HepG2 (cell line): ENCODE measurements at regions not wholly inside any gene's neighbourhood (a gene's known extent, or its start where the extent isn't known, plus 50 kb on each side); places are given as distances from the start of the nearest gene placed in this dataset.
"Not testable (repeated sequence)": the region's sequence is repeated elsewhere in the genome, so short reads cannot be mapped to it uniquely, and the experiment has no call there.

Source experiments
- ATAC-seq: fragments of 200-7000 bp; cut with Tn5 transposase; 3 replicates; pipeline ENCODE4 v1.9.1; 2020; ENCODE audit warnings: mild to moderate bottlenecking, moderate library complexity
- BruUV-seq: library from RNA; stranded (reverse); fragments of 400-500 nt; replicated peaks from 2 replicates; lab custom pipeline; 2021; lab: Mats Ljungman, UMichigan
- CTCF ChIA-PET: fragments of 300-600 bp; formaldehyde crosslinking; extraction: SDS; loops from one replicate; lab custom pipeline; 2021; ENCODE audit warnings: low total read pairs, inconsistent platforms, low intra/inter-chr PET ratio; lab: Yijun Ruan, JAX
- POLR2A ChIA-PET: fragments of 350-600 bp; sonication (Branson Sonifier 250); formaldehyde crosslinking; loops from one replicate; lab custom pipeline; 2020; ENCODE audit warnings: antibody characterized with exemption, inconsistent platforms; lab: Yijun Ruan, JAX
- DNase-seq: peaks from one replicate; pipeline ENCODE4 v3.0.0-alpha.2; 2015; ENCODE audit warnings: low spot score
- FAIRE-seq: peaks from 3 replicates; lab custom pipeline; 2011; peaks lifted over from hg19 to GRCh38; lab: Jason Lieb, UNC
- H2AFZ ChIP-seq: one replicate; pipeline ENCODE4 v1.6.1; 2011; ENCODE audit warnings: low read length, inconsistent platforms
- H3K27ac ChIP-seq: fragments of 300-600 bp; 3 replicates; pipeline ENCODE4 v1.8.0; 2011; ENCODE audit warnings: mixed run types, mild to moderate bottlenecking, mixed read lengths, low read length, inconsistent platforms; ENCODE audit not compliant: insufficient read depth; ENCODE audit errors: extremely low read length
- H3K27me3 ChIP-seq, 2 experiments: fragments of 200-600 bp in 1 of 2; 2 replicates in 1 of 2; 3 replicates in 1 of 2; pipeline versions ENCODE4 v1.6.0 to v1.8.0; 2011; ENCODE audit warnings: low read length in 2 of 2, mild to moderate bottlenecking in 2 of 2, moderate library complexity in 2 of 2, inconsistent platforms in 1 of 2; ENCODE audit not compliant: insufficient read depth in 2 of 2, control insufficient read depth in 1 of 2
- H3K36me3 ChIP-seq, 2 experiments: fragments of 200-600 bp in 1 of 2; replicated peaks in 1 of 2; 2 replicates in 1 of 2; 3 replicates in 1 of 2; pipeline versions ENCODE4 v1.5.1 to v1.8.0; 2011; ENCODE audit warnings: low read length in 2 of 2, inconsistent platforms in 1 of 2; ENCODE audit not compliant: insufficient read depth in 2 of 2, control insufficient read depth in 1 of 2
- H3K4me1 ChIP-seq: 2 replicates; pipeline ENCODE4 v1.5.1; 2012; ENCODE audit warnings: low read length, inconsistent platforms; ENCODE audit not compliant: insufficient read depth
- H3K4me2 ChIP-seq: 2 replicates; pipeline ENCODE4 v1.6.0; 2011; ENCODE audit warnings: low read depth, low read length, inconsistent platforms
- H3K4me3 ChIP-seq, 3 experiments: fragments of 200-600 bp in 1 of 3; sonication (generic), shearing (Covaris generic) in 1 of 3; replicated peaks in 1 of 3; 2 replicates each; pipeline ENCODE4 v1.5.1; 2011 to 2016; ENCODE audit warnings: low read length in 3 of 3, inconsistent platforms in 2 of 3, low read depth in 2 of 3, mild to moderate bottlenecking in 2 of 3, control low read depth in 1 of 3, mixed read lengths in 1 of 3; ENCODE audit not compliant: insufficient read depth in 1 of 3
- H3K79me2 ChIP-seq: one replicate; pipeline ENCODE4 v1.6.1; 2011; ENCODE audit warnings: low read length, inconsistent platforms; ENCODE audit not compliant: insufficient read depth
- H3K9ac ChIP-seq: 2 replicates; pipeline ENCODE4 v1.6.0; 2011; ENCODE audit warnings: mild to moderate bottlenecking, low read depth, low read length, inconsistent platforms; ENCODE audit not compliant: insufficient read depth
- H3K9me3 ChIP-seq: 2 replicates; pipeline ENCODE4 v1.5.1; 2012; ENCODE audit warnings: mild to moderate bottlenecking, low read length
- H4K20me1 ChIP-seq: 2 replicates; pipeline ENCODE4 v1.6.0; 2011; ENCODE audit warnings: inconsistent platforms, mild to moderate bottlenecking, low read length, moderate library complexity; ENCODE audit not compliant: insufficient read depth
- WGBS: methylation state at CpG from one replicate; pipeline ENCODE4 v1.1.6; 2017; ENCODE audit warnings: low lambda C conversion rate; 5-methylcytosine and 5-hydroxymethylcytosine counted together
- in situ Hi-C: cut with HindIII; loops from 2 replicates; pipeline ENCODE4 v1.10.0; 2017; ENCODE audit warnings: low pct_unique_long_range_greater_than_20kb; ENCODE audit not compliant: extremely low pct_ligation_motif_present
- intact Hi-C: fragments of 100-400 bp; cut with micrococcal nuclease; formaldehyde crosslinking; loops from one replicate; pipeline ENCODE4 v1.10.0; 2022; ENCODE audit not compliant: unreplicated experiment

- H3K4me3 ChIP-seq, H3K79me2 ChIP-seq, in situ Hi-C loops, CTCF ChIA-PET, H3K4me1 ChIP-seq, H3K9ac ChIP-seq, H4K20me1 ChIP-seq, ATAC-seq, H3K36me3 ChIP-seq, DNase-seq, BruUV-seq, H2AFZ ChIP-seq, H3K27ac ChIP-seq, POLR2A ChIA-PET, intact Hi-C loops, FAIRE-seq, H3K27me3 ChIP-seq, H3K4me2 ChIP-seq: not testable (repeated sequence)
- peaks cover 61% of the 10 kb centered on the region for H3K9me3 ChIP-seq
- 22% methylated on average over 6 of the region's 10 CpGs for WGBS
These were observed 198.0 kb downstream of the GOLGA6L6 start for GRCh38 chr15:20343395-20344211.

GRCh38 chr15:20342601-20343394, 198.8 kb downstream of the GOLGA6L6 start:
- intact Hi-C loops, H3K27me3 ChIP-seq, H3K27ac ChIP-seq, H4K20me1 ChIP-seq, H3K4me1 ChIP-seq, POLR2A ChIA-PET, H3K36me3 ChIP-seq, BruUV-seq, H3K4me3 ChIP-seq, in situ Hi-C loops, ATAC-seq, FAIRE-seq, H3K4me2 ChIP-seq, H3K9ac ChIP-seq, DNase-seq, CTCF ChIA-PET, H3K79me2 ChIP-seq, H2AFZ ChIP-seq: not testable (repeated sequence)
- WGBS: 0% methylated on average over 1 of the region's 4 CpGs
- H3K9me3 ChIP-seq: peaks cover 61% of the 10 kb centered on the region
